Uterus (tissue), 3 donors: ENCODE measurements at regions not wholly inside any gene's neighbourhood (a gene's known extent, or its start where the extent isn't known, plus 50 kb on each side); places are given as distances from the start of the nearest gene placed in this dataset.

Experiments used
- DNase-seq, 2 donors: peaks; one replicate each; pipeline ENCODE4 v3.0.0-alpha.2; 2019 to 2020
- H3K27ac ChIP-seq, 2 donors: fragments of 200-600 bp; sonication (generic); 1 replicate in 1 of 2; 2 replicates in 1 of 2; pipeline ENCODE4 v1.5.1; 2016 to 2018
- H3K27me3 ChIP-seq, 2 donors: fragments of 200-600 bp; sonication (generic); one replicate each; pipeline ENCODE4 v1.5.1; 2018 to 2019; ENCODE audit warnings: control low read depth in 1 of 2
- H3K36me3 ChIP-seq, 2 donors: fragments of 200-600 bp; sonication (generic); one replicate each; pipeline ENCODE4 v1.5.1; 2019; ENCODE audit warnings: control low read depth in 1 of 2
- H3K4me1 ChIP-seq, 2 donors: fragments of 200-600 bp; sonication (generic); one replicate each; pipeline ENCODE4 v1.5.1; 2018 to 2019; ENCODE audit warnings: control low read depth in 1 of 2
- H3K4me3 ChIP-seq, 2 donors: fragments of 200-600 bp; sonication (generic); 1 replicate in 1 of 2; 2 replicates in 1 of 2; pipeline ENCODE4 v1.5.1; 2018 to 2019; ENCODE audit warnings: mild to moderate bottlenecking in 1 of 2
- H3K9me3 ChIP-seq, 2 donors: fragments of 200-600 bp; sonication (generic); one replicate each; pipeline ENCODE4 v1.5.1; 2019; ENCODE audit warnings: control low read depth in 1 of 2
- POLR2A ChIP-seq, 2 donors: fragments of 450-650 bp; IDR thresholded peaks; one replicate each; pipeline ENCODE4 v1.6.1; 2016; ENCODE audit warnings: antibody characterized with exemption in 2 of 2, mild to moderate bottlenecking in 1 of 2, moderate library complexity in 1 of 2
- intact Hi-C: fragments of 100-400 bp; cut with DNase I; formaldehyde crosslinking; loops from one replicate; pipeline ENCODE4 v1.15.1; 2023; ENCODE audit warnings: low total_unique reads
- TF ChIP-seq, protein P1 (sequence below), 4 experiments: fragments of 200-600 bp in 2 of 4; fragments of 450-650 bp in 2 of 4; sonication (generic) in 2 of 4; IDR thresholded peaks; one replicate each; pipeline ENCODE4 v1.5.1; 2016 to 2019; ENCODE audit warnings: antibody characterized with exemption in 4 of 4, mild to moderate bottlenecking in 2 of 4, moderate library complexity in 1 of 4
- donor health status: DM: yes; HTN: yes; CAD: no.

- H3K27ac ChIP-seq: no peak overlapping the region
- no peak for DNase-seq
- intact Hi-C loops: no loop called here
- H3K36me3 ChIP-seq: no peaks in the 10 kb centered on the region
- H3K27me3 ChIP-seq: no peaks in the 10 kb centered on the region
- no peak overlapping the region for H3K4me3 ChIP-seq
- H3K4me1 ChIP-seq: no peaks in the 10 kb centered on the region
- H3K9me3 ChIP-seq: no peaks in the 10 kb centered on the region
- TF ChIP-seq, protein P1, sequence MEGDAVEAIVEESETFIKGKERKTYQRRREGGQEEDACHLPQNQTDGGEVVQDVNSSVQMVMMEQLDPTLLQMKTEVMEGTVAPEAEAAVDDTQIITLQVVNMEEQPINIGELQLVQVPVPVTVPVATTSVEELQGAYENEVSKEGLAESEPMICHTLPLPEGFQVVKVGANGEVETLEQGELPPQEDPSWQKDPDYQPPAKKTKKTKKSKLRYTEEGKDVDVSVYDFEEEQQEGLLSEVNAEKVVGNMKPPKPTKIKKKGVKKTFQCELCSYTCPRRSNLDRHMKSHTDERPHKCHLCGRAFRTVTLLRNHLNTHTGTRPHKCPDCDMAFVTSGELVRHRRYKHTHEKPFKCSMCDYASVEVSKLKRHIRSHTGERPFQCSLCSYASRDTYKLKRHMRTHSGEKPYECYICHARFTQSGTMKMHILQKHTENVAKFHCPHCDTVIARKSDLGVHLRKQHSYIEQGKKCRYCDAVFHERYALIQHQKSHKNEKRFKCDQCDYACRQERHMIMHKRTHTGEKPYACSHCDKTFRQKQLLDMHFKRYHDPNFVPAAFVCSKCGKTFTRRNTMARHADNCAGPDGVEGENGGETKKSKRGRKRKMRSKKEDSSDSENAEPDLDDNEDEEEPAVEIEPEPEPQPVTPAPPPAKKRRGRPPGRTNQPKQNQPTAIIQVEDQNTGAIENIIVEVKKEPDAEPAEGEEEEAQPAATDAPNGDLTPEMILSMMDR (IDR thresholded peaks at IDR 0.05): no peak
- TF ChIP-seq POLR2A (IDR thresholded peaks at IDR 0.05): no peak
Measured at GRCh38 chr7:114843102-114843501, 78.8 kb upstream of the MDFIC start.

DNA sequence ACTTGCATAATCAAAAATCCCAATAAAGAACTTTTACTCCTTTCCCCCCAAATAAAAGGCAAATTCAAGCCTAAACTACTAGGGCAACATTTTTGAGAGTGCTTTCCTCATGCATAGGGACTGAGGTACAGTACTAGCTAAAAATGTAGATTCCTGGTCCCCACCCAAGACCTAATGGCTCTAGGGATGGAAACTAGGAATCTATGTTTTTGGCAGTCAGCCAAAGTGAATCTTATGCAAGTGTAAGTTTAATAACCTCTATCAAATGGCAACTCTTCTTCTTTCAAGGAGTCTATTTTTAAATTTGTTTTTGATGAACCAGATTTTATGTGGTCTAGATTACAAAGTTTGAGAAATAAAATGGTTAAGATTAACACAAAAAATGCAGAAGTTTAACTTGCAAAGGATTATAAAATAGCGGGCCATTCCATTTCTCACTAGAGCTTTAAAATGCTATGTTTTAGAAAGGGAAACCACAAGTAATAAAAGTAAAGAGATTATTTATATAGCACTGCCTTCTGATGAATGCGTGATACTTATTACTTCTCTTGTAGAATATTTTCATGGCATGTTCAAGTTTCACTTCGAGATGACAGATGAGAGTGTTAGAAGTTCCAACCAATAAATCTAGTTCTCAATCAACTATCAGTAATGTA is 70.4 kb upstream of the MDFIC start:
- intact Hi-C loops: no loop called here
- no peak overlapping the region for H3K4me3 ChIP-seq
- no peaks in the 10 kb centered on the region for H3K27me3 ChIP-seq
- H3K36me3 ChIP-seq: no peaks in the 10 kb centered on the region
- H3K27ac ChIP-seq: no peak overlapping the region
- TF ChIP-seq, protein P1 (IDR thresholded peaks at IDR 0.05): no peak
- no peak for TF ChIP-seq POLR2A (IDR thresholded peaks at IDR 0.05)
- no peaks in the 10 kb centered on the region for H3K9me3 ChIP-seq
- no peaks in the 10 kb centered on the region for H3K4me1 ChIP-seq
- DNase-seq: no peak

- no peaks in the 10 kb centered on the region for H3K27me3 ChIP-seq
- TF ChIP-seq POLR2A (IDR thresholded peaks at IDR 0.05): no peak
- TF ChIP-seq, protein P1 (IDR thresholded peaks at IDR 0.05): no peak
- intact Hi-C loops: no loop called here
- no peak for DNase-seq
- no peaks in the 10 kb centered on the region for H3K9me3 ChIP-seq
- no peak overlapping the region for H3K4me3 ChIP-seq
- no peaks in the 10 kb centered on the region for H3K4me1 ChIP-seq
- H3K36me3 ChIP-seq: no peaks in the 10 kb centered on the region
- no peak overlapping the region for H3K27ac ChIP-seq
Measured at GRCh38 chr7:114852293-114852692, 69.6 kb upstream of the MDFIC start.

GRCh38 chr7:114853189-114853588 is 68.7 kb upstream of the MDFIC start:
- Histone ChIP-seq H3K4me1 (no peaks in the 10 kb centered on the region), H3K27ac (no peak overlapping the region), H3K27me3 (no peaks in the 10 kb centered on the region), H3K36me3 (no peaks in the 10 kb centered on the region), H3K4me3 (no peak overlapping the region), H3K9me3 (no peaks in the 10 kb centered on the region)
- TF ChIP-seq POLR2A (IDR thresholded peaks at IDR 0.05): no peak
- TF ChIP-seq, protein P1 (IDR thresholded peaks at IDR 0.05): no peak
- intact Hi-C loops: no loop called here
- DNase-seq: no peak

- no peaks in the 10 kb centered on the region for H3K4me1 ChIP-seq
- no peaks in the 10 kb centered on the region for H3K36me3 ChIP-seq
- H3K27ac ChIP-seq: no peak overlapping the region
- TF ChIP-seq, protein P1 (IDR thresholded peaks at IDR 0.05): no peak
- TF ChIP-seq POLR2A (IDR thresholded peaks at IDR 0.05): no peak
- intact Hi-C loops: no loop called here
- no peak overlapping the region for H3K4me3 ChIP-seq
- H3K9me3 ChIP-seq: no peaks in the 10 kb centered on the region
- no peak for DNase-seq
- no peaks in the 10 kb centered on the region for H3K27me3 ChIP-seq
Measured at GRCh38 chr7:114854369-114854768, 67.5 kb upstream of the MDFIC start.
